Uterus (tissue), 2 donors: ENCODE measurements at regions not wholly inside any gene's neighbourhood (a gene's known extent, or its start where the extent isn't known, plus 50 kb on each side); places are given as distances from the start of the nearest gene placed in this dataset.

Experiments
- CTCF ChIP-seq, 4 experiments: fragments of 200-600 bp in 2 of 4; fragments of 450-650 bp in 2 of 4; sonication (generic) in 2 of 4; IDR thresholded peaks; one replicate each; pipeline ENCODE4 v1.5.1; 2016 to 2019; ENCODE audit warnings: antibody characterized with exemption in 4 of 4, mild to moderate bottlenecking in 2 of 4, moderate library complexity in 1 of 4
- POLR2A ChIP-seq, 2 donors: fragments of 450-650 bp; IDR thresholded peaks; one replicate each; pipeline ENCODE4 v1.6.1; 2016; ENCODE audit warnings: antibody characterized with exemption in 2 of 2, mild to moderate bottlenecking in 1 of 2, moderate library complexity in 1 of 2

- no peak for TF ChIP-seq CTCF (IDR thresholded peaks at IDR 0.05)
- TF ChIP-seq POLR2A (IDR thresholded peaks at IDR 0.05): no peak
Measured at GRCh38 chrX:36847496-36847895, 160.7 kb upstream of the FAM47C start.
